ENCODE measurements at regions not wholly inside any gene's neighbourhood (a gene's known extent, or its start where the extent isn't known, plus 50 kb on each side); places are given as distances from the start of the nearest gene placed in this dataset.

DNA sequence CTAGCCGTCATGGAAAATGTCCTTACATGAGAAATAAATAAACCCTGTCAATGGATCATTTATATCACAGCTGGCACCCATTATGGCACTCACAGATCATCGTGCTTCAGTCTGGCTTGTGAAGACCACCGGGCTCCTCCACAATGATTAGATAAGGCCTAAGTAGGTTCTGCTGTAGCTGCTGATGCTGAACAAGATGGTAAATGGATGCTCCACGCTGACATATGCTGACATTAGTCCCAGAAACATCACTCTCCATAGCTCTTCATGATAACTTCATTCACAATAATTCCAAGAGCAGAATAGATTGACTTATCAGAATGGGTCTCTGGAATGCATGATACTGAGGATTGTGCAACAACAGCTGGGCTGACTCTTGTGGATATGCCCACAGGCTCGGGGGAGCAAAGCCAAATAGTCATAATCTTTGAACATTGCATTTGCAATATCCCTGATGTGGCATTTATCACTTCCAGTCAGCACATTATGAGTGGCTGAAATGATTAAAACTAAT lies 63.8 kb upstream of the RXFP2 start:
- DNase-seq (ENCODE audit: extremely low read depth, low read depth), result no peak

DNA sequence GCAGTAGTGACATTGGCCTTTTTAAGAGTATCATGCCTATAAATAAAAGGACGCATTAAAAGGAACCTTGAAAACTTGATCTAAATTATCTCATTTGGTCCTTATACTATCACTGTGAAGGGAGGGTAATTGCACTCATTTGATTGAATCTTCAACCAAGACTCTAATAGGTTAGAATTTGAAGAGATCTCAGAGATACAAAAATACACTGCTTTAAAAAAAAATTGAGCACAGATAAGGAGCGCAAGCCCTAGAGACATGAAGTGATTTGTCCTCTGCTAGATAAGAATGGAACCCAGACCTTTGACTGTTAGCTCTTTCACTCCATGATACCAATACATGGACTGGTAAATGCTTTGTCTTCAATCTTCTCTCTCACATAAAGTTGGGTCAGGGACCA lies 58.2 kb upstream of the RXFP2 start:
- DNase-seq (ENCODE audit: extremely low read depth, low read depth), result no peak

DNA sequence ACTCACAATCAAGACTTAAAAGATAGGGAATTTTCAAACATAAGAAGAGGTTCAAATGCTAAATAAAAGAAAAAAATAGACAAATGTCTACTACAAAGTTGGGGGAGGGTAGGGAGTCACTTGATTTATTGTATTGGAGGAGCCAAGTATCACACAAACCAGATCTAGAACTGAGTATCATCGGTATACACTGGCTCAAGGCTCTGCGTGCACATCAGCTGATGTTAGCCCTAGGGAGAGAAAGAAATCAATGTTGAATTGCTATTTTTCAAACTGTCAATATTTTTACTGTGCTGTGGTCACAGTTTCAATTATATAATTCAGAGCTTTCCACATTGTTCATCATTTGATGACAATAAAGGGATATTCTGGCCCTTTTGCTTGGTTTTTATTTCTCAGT lies 54.9 kb upstream of the RXFP2 start:
- no peak for DNase-seq (ENCODE audit: extremely low read depth, low read depth)

DNA sequence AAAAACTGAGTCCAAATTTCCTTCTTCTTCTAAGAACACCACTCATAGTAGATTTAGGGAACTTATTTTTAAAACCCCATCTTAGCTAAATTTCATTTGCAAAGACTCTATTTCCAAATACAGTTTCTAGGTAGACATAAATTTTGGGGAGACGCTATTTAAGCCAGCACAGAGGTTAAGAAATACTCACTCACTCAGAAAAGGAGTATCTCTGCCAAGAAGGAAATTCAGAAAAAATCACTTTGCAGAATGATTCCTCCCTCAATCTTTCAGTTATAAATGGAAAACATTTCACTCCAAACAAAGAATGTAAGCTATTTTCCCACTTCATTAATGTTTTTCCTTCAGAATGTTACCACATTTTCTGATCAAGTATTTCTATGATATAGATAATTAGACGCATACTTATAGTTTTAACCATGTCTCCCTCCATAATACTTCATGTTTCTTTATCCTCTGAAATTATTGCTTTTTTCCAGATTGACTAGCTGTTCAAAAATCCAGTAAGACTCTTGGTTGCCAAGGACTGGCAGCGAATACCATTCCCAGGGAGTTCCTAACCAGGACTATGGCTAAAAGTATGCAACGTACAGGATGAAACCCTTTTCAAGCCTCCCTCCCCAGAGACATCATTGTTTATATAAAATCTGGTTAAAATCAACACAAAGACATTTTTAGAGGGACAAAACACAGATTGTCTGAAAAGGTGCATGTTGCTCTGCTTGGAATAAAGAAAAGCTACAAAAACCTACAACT lies 52.5 kb upstream of the RXFP2 start:
- DNase-seq (ENCODE audit: extremely low read depth, low read depth), result no peak

Small RNAs in the stretch of these regions (small RNA-seq; reads per million reads assigned to genes)
- gene AL161616.1, result 0 reads per million in 2 experiments

All from NCI-H460 (cell line).